KMS-11 (cell line): ENCODE measurements at regions not wholly inside any gene's neighbourhood (a gene's known extent, or its start where the extent isn't known, plus 50 kb on each side); places are given as distances from the start of the nearest gene placed in this dataset.

Source experiments
- H2AFZ ChIP-seq: fragments of 200-600 bp; sonication (generic); 2 replicates; pipeline ENCODE4 v1.6.1; 2016; ENCODE audit warnings: antibody characterized with exemption, mixed run types, low read depth
- H3K27ac ChIP-seq: fragments of 200-600 bp; sonication (generic); 2 replicates; pipeline ENCODE4 v1.6.1; 2016; ENCODE audit warnings: mild to moderate bottlenecking, mixed run types
- H3K27me3 ChIP-seq: fragments of 200-600 bp; sonication (generic); 2 replicates; pipeline ENCODE4 v1.6.1; 2017; ENCODE audit warnings: mild to moderate bottlenecking, low read depth, mixed run types, moderate library complexity; ENCODE audit not compliant: insufficient read depth
- H3K36me3 ChIP-seq: fragments of 200-600 bp; sonication (generic); 2 replicates; pipeline ENCODE4 v1.6.1; 2017; ENCODE audit warnings: mild to moderate bottlenecking, mixed run types; ENCODE audit not compliant: insufficient read depth
- H3K4me1 ChIP-seq: fragments of 200-600 bp; sonication (generic); 2 replicates; pipeline ENCODE4 v1.6.1; 2016; ENCODE audit warnings: mild to moderate bottlenecking, low read depth, mixed run types; ENCODE audit not compliant: poor library complexity, severe bottlenecking
- H3K4me2 ChIP-seq: fragments of 200-600 bp; sonication (generic); 2 replicates; pipeline ENCODE4 v1.7.0; 2016; ENCODE audit warnings: mild to moderate bottlenecking, mixed run types
- H3K4me3 ChIP-seq: fragments of 200-600 bp; sonication (generic); IDR thresholded peaks from 2 replicates; pipeline ENCODE4 v1.6.1; 2017; ENCODE audit warnings: low read depth, low read length, mixed read lengths; ENCODE audit not compliant: insufficient read depth
- H3K79me2 ChIP-seq: fragments of 200-600 bp; sonication (generic); 2 replicates; pipeline ENCODE4 v1.6.1; 2016; ENCODE audit warnings: low read depth, mixed run types; ENCODE audit not compliant: insufficient read depth
- H3K9ac ChIP-seq: fragments of 200-600 bp; sonication (generic); 2 replicates; pipeline ENCODE4 v1.6.1; 2016; ENCODE audit warnings: mild to moderate bottlenecking, mixed run types
- H4K20me1 ChIP-seq: fragments of 200-600 bp; sonication (generic); 2 replicates; pipeline ENCODE4 v1.6.1; 2016; ENCODE audit warnings: mild to moderate bottlenecking, mixed run types; ENCODE audit not compliant: insufficient read depth
- TF ChIP-seq, protein P1 (sequence below): fragments of 200-600 bp; sonication (generic); conservative IDR thresholded peaks from 2 replicates; pipeline ENCODE4 v1.6.1; 2017; ENCODE audit warnings: low read depth, mild to moderate bottlenecking, antibody characterized with exemption, low read length, moderate library complexity, mixed read lengths

GRCh38 chr4:138565576-138565975 lies 323.4 kb upstream of the SLC7A11 start:
- Histone ChIP-seq H3K27ac (no peak overlapping the region), H3K27me3 (no peaks in the 10 kb centered on the region), H4K20me1 (no peaks in the 10 kb centered on the region), H3K79me2 (no peaks in the 10 kb centered on the region), H3K36me3 (no peaks in the 10 kb centered on the region), H3K4me1 (no peaks in the 10 kb centered on the region), H2AFZ (no peak overlapping the region), H3K4me2 (no peak overlapping the region), H3K4me3 (no peak overlapping the region), H3K9ac (no peak overlapping the region)
- TF ChIP-seq, protein P1, sequence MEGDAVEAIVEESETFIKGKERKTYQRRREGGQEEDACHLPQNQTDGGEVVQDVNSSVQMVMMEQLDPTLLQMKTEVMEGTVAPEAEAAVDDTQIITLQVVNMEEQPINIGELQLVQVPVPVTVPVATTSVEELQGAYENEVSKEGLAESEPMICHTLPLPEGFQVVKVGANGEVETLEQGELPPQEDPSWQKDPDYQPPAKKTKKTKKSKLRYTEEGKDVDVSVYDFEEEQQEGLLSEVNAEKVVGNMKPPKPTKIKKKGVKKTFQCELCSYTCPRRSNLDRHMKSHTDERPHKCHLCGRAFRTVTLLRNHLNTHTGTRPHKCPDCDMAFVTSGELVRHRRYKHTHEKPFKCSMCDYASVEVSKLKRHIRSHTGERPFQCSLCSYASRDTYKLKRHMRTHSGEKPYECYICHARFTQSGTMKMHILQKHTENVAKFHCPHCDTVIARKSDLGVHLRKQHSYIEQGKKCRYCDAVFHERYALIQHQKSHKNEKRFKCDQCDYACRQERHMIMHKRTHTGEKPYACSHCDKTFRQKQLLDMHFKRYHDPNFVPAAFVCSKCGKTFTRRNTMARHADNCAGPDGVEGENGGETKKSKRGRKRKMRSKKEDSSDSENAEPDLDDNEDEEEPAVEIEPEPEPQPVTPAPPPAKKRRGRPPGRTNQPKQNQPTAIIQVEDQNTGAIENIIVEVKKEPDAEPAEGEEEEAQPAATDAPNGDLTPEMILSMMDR = no peak

DNA sequence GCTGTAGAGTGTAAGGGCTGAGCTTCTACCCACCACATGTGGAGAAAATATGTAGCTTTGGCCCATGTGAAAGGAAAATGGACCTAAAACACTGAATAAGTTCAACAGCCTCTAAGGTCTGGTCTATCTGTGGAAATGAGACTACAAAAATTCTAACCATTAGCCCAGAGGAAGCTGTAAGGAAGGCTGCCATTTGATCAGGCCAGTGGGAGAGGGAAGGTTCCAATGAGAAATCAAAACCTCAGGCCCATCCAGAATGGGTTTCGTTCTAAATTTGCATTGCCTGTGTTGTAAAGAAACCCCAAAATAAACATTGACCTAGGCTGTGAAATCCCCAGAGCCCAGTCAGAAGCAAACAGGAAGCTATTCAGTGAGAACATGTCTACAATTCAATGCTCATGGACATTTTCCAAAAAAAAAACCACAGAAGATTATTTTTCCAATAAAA lies 320.4 kb upstream of the SLC7A11 start:
- H3K9ac ChIP-seq = no peak overlapping the region
- H4K20me1 ChIP-seq = no peaks in the 10 kb centered on the region
- TF ChIP-seq, protein P1 = no peak
- no peak overlapping the region for H3K4me2 ChIP-seq
- H3K79me2 ChIP-seq = no peaks in the 10 kb centered on the region
- H2AFZ ChIP-seq = no peak overlapping the region
- no peak overlapping the region for H3K4me3 ChIP-seq
- H3K27ac ChIP-seq = no peak overlapping the region
- H3K27me3 ChIP-seq = no peaks in the 10 kb centered on the region
- no peaks in the 10 kb centered on the region for H3K4me1 ChIP-seq
- H3K36me3 ChIP-seq = no peaks in the 10 kb centered on the region

- Histone ChIP-seq H3K4me3 (no peak overlapping the region), H3K27me3 (no peaks in the 10 kb centered on the region), H3K27ac (no peak overlapping the region), H3K79me2 (no peaks in the 10 kb centered on the region), H3K9ac (no peak overlapping the region), H2AFZ (no peak overlapping the region), H3K4me1 (no peaks in the 10 kb centered on the region), H3K4me2 (no peak overlapping the region), H3K36me3 (no peaks in the 10 kb centered on the region), H4K20me1 (no peaks in the 10 kb centered on the region)
- TF ChIP-seq, protein P1 = no peak
Measured at GRCh38 chr4:138561906-138562305, 319.8 kb upstream of the SLC7A11 start.

DNA sequence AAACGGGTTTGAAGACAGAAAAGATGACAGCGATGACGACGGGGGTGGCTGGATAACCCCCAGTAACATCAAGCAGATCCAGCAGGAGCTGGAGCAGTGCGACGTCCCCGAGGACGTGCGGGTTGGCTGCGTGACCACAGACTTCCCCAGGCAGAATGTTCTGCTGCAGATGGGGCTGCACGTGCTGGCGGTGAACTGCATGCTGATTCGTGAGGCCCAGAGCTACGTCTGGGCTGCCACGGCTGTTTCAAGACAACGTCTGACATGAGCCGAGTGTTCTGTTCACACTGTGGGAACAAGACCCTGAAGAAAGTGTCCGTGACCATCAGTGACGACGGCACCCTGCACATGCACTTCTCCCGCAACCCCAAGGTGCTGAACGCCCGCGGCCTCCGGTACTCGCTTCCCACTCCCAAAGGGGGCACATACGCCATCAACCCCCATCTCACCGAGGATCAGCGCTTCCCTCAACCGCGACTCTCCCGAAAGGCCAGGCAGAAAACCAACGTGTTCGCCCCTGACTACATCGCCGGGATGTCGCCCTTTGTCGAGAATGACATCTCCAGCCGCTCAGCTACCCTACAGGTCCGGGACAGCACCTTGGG lies 319.2 kb upstream of the SLC7A11 start:
- no peaks in the 10 kb centered on the region for H3K4me1 ChIP-seq
- no peak overlapping the region for H3K4me3 ChIP-seq
- no peak overlapping the region for H2AFZ ChIP-seq
- no peak overlapping the region for H3K9ac ChIP-seq
- H4K20me1 ChIP-seq = no peaks in the 10 kb centered on the region
- no peaks in the 10 kb centered on the region for H3K79me2 ChIP-seq
- no peaks in the 10 kb centered on the region for H3K36me3 ChIP-seq
- TF ChIP-seq, protein P1 = no peak
- no peaks in the 10 kb centered on the region for H3K27me3 ChIP-seq
- no peak overlapping the region for H3K4me2 ChIP-seq
- no peak overlapping the region for H3K27ac ChIP-seq
